Smooth muscle cell (in vitro differentiated cells): ENCODE measurements at regions not wholly inside any gene's neighbourhood (a gene's known extent, or its start where the extent isn't known, plus 50 kb on each side); places are given as distances from the start of the nearest gene placed in this dataset.
"Not testable (repeated sequence)": the region's sequence is repeated elsewhere in the genome, so short reads cannot be mapped to it uniquely, and the experiment has no call there.

Experiments used
- DNase-seq: peaks from one replicate; lab custom pipeline; 2025; ENCODE audit not compliant: unreplicated experiment; lab: John Stamatoyannopoulos, UW
- H2AFZ ChIP-seq: fragments of 200-600 bp; sonication (generic); 2 replicates; pipeline ENCODE4 v1.6.0; 2016; ENCODE audit warnings: antibody characterized with exemption, low read depth, mild to moderate bottlenecking
- H3F3A ChIP-seq: fragments of 200-600 bp; sonication (generic); 2 replicates; pipeline ENCODE4 v1.6.0; 2017; ENCODE audit warnings: antibody characterized with exemption, low read depth
- H3K27ac ChIP-seq: fragments of 200-600 bp; sonication (generic); 2 replicates; pipeline ENCODE4 v1.5.1; 2016; ENCODE audit warnings: low read depth, mild to moderate bottlenecking
- H3K27me3 ChIP-seq: fragments of 200-600 bp; sonication (generic); 2 replicates; pipeline ENCODE4 v1.6.1; 2016; ENCODE audit warnings: low read depth, mild to moderate bottlenecking
- H3K36me3 ChIP-seq: fragments of 200-600 bp; sonication (generic); 2 replicates; pipeline ENCODE4 v1.5.1; 2016; ENCODE audit warnings: low read depth
- H3K4me1 ChIP-seq: fragments of 200-600 bp; sonication (generic); 2 replicates; pipeline ENCODE4 v1.5.1; 2016; ENCODE audit warnings: low read depth
- H3K4me2 ChIP-seq: fragments of 200-600 bp; sonication (generic); 2 replicates; pipeline ENCODE4 v1.6.0; 2016; ENCODE audit warnings: mild to moderate bottlenecking
- H3K4me3 ChIP-seq: fragments of 200-600 bp; sonication (generic); 2 replicates; pipeline ENCODE4 v1.5.1; 2016; ENCODE audit warnings: mild to moderate bottlenecking
- H3K79me2 ChIP-seq: fragments of 200-600 bp; sonication (generic); 2 replicates; pipeline ENCODE4 v1.6.0; 2016; ENCODE audit warnings: low read depth, mild to moderate bottlenecking
- H3K9ac ChIP-seq: fragments of 200-600 bp; sonication (generic); 2 replicates; pipeline ENCODE4 v1.6.0; 2016; ENCODE audit warnings: low read depth
- H3K9me3 ChIP-seq: fragments of 200-600 bp; sonication (generic); replicated peaks from 2 replicates; pipeline ENCODE4 v1.5.1; 2016; ENCODE audit warnings: low read depth
- H4K20me1 ChIP-seq: fragments of 200-600 bp; sonication (generic); 2 replicates; pipeline ENCODE4 v1.6.0; 2016; ENCODE audit warnings: low read depth
- WGBS: methylation state at CpG from one replicate; pipeline ENCODE4 v1.1.7; 2016; ENCODE audit warnings: low lambda C conversion rate; 5-methylcytosine and 5-hydroxymethylcytosine counted together
- TF ChIP-seq, protein P1 (sequence below): fragments of 200-600 bp; sonication (generic); IDR thresholded peaks from 2 replicates; pipeline ENCODE4 v1.5.1; 2017; ENCODE audit warnings: borderline replicate concordance, mild to moderate bottlenecking, antibody characterized with exemption; ENCODE audit not compliant: insufficient read depth, poor library complexity, severe bottlenecking

DNA sequence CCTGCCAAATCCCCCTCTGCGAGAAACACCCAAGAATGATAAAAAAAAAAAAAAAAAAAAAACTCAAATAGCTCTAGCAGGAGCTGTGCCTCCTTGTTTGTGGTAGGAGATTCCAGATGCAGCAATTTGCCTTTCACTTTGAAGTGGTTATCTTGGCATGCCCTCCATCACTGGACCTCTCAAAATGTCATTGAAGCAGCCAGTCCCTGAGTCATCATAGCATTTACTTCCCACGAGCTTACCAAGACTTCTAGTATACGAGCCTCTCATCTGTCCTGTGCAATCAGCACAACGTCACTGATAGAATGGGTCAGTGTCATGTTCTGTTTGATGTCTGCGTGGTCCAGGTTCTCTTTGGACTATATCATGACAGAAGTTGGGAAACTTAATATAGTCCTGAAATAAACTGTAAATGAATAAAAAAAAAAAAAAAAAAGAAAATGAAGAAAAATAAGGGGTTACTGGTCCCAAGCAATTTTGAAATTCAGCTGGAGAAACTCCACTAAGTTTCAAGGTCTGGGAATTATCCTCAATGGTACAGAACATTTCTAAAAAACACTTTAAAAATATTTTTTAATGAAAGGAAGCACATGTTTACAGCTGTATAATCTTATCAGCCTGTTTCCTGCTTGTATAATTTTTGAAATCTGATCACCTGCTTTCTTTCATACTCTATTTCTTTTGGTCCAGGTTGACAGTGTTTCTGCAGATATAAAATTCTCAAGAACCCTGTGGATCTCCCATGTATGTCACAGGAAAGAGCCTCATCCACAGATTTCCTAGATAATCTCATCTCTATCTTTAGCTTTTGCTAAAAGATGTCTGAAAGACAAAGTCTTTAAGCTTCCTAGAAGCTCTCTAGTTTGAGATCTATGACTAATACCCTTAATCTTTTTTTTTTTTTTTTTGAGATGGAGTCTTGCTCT lies 74.1 kb upstream of the EHBP1 start:
- Histone ChIP-seq H3K9me3 (no peaks in the 10 kb centered on the region), H3F3A (no peaks in the 10 kb centered on the region), H3K79me2 (no peaks in the 10 kb centered on the region), H3K9ac (no peak overlapping the region), H3K36me3 (no peaks in the 10 kb centered on the region), H3K27me3 (no peaks in the 10 kb centered on the region), H3K4me1 (peaks cover 4% of the 10 kb centered on the region), H3K4me3 (no peak overlapping the region), H2AFZ (no peak overlapping the region), H3K4me2 (no peak overlapping the region), H4K20me1 (no peaks in the 10 kb centered on the region), H3K27ac (no peak overlapping the region)
- TF ChIP-seq, protein P1, sequence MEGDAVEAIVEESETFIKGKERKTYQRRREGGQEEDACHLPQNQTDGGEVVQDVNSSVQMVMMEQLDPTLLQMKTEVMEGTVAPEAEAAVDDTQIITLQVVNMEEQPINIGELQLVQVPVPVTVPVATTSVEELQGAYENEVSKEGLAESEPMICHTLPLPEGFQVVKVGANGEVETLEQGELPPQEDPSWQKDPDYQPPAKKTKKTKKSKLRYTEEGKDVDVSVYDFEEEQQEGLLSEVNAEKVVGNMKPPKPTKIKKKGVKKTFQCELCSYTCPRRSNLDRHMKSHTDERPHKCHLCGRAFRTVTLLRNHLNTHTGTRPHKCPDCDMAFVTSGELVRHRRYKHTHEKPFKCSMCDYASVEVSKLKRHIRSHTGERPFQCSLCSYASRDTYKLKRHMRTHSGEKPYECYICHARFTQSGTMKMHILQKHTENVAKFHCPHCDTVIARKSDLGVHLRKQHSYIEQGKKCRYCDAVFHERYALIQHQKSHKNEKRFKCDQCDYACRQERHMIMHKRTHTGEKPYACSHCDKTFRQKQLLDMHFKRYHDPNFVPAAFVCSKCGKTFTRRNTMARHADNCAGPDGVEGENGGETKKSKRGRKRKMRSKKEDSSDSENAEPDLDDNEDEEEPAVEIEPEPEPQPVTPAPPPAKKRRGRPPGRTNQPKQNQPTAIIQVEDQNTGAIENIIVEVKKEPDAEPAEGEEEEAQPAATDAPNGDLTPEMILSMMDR: no peak
- no peak for DNase-seq
- 58% methylated on average over 5 of the region's 5 CpGs for WGBS

DNA sequence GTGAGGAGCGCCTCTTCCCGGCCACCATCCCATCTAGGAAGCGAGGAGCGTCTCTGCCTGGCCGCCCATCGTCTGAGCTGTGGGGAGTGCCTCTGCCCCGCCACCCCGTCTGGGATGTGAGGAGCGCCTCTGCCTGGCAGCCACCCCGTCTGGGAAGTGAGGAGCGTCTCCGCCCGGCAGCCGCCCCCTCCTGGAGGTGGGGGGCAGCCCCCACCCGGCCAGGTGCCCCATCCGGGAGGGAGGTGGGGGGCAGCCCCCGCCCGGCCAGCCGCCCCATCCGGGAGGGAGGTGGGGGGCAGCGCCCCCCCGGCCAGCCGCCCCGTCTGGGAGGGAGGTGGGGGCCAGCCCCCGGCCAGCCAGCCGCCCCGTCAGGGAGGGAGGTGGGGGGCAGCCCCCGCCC lies 75.3 kb upstream of the EHBP1 start:
- not testable (repeated sequence) for H3K27ac ChIP-seq, H3K9ac ChIP-seq, H3K79me2 ChIP-seq, H3K36me3 ChIP-seq, H2AFZ ChIP-seq, H3K4me2 ChIP-seq, DNase-seq, H4K20me1 ChIP-seq, H3F3A ChIP-seq, H3K4me3 ChIP-seq, H3K4me1 ChIP-seq, H3K9me3 ChIP-seq, H3K27me3 ChIP-seq
- 95% methylated on average over 8 of the region's 28 CpGs for WGBS

- not testable (repeated sequence) for H3K27ac ChIP-seq, H3F3A ChIP-seq, H3K9ac ChIP-seq, H3K36me3 ChIP-seq, H3K4me3 ChIP-seq, H3K4me1 ChIP-seq, H3K4me2 ChIP-seq, DNase-seq, H3K27me3 ChIP-seq, H3K9me3 ChIP-seq, H3K79me2 ChIP-seq, H2AFZ ChIP-seq, H4K20me1 ChIP-seq
- WGBS: no CpG with 5 or more reads among the region's 5 CpGs
Measured at GRCh38 chr2:62629310-62629709, 76.2 kb upstream of the EHBP1 start.

- no peak overlapping the region for H3K27ac ChIP-seq
- no peaks in the 10 kb centered on the region for H3K36me3 ChIP-seq
- no peaks in the 10 kb centered on the region for H4K20me1 ChIP-seq
- H2AFZ ChIP-seq: no peak overlapping the region
- no peaks in the 10 kb centered on the region for H3K9me3 ChIP-seq
- no peak overlapping the region for H3K4me2 ChIP-seq
- 76% methylated on average over 5 of the region's 5 CpGs for WGBS
- H3K79me2 ChIP-seq: no peaks in the 10 kb centered on the region
- TF ChIP-seq, protein P1: no peak
- H3K4me3 ChIP-seq: no peak overlapping the region
- H3K4me1 ChIP-seq: peaks cover 4% of the 10 kb centered on the region
- no peaks in the 10 kb centered on the region for H3K27me3 ChIP-seq
- H3K9ac ChIP-seq: no peak overlapping the region
- no peak for DNase-seq
- H3F3A ChIP-seq: no peaks in the 10 kb centered on the region
Measured at GRCh38 chr2:62627667-62628066, 77.8 kb upstream of the EHBP1 start.
